GM23248 (cell line): ENCODE measurements at regions not wholly inside any gene's neighbourhood (a gene's known extent, or its start where the extent isn't known, plus 50 kb on each side); places are given as distances from the start of the nearest gene placed in this dataset.

Experiments used
- DNase-seq: peaks from one replicate; pipeline ENCODE4 v3.0.0-alpha.2; 2015
- H2AFZ ChIP-seq: fragments of 200-600 bp; sonication (generic); 2 replicates; pipeline ENCODE4 v1.6.1; 2016; ENCODE audit warnings: antibody characterized with exemption
- H3F3A ChIP-seq: fragments of 200-600 bp; sonication (generic); 2 replicates; pipeline ENCODE4 v1.6.1; 2016; ENCODE audit warnings: mild to moderate bottlenecking, antibody characterized with exemption, mixed run types; ENCODE audit not compliant: insufficient read depth
- H3K27ac ChIP-seq: fragments of 200-600 bp; sonication (generic); 2 replicates; pipeline ENCODE4 v1.5.1; 2016; ENCODE audit warnings: mild to moderate bottlenecking
- H3K27me3 ChIP-seq: fragments of 200-600 bp; sonication (generic); replicated peaks from 2 replicates; pipeline ENCODE4 v1.6.1; 2016; ENCODE audit warnings: mild to moderate bottlenecking; ENCODE audit not compliant: insufficient read depth
- H3K36me3 ChIP-seq: fragments of 200-600 bp; sonication (generic); 2 replicates; pipeline ENCODE4 v1.6.1; 2016; ENCODE audit warnings: low read depth, mild to moderate bottlenecking
- H3K4me1 ChIP-seq: fragments of 200-600 bp; sonication (generic); 2 replicates; pipeline ENCODE4 v1.6.1; 2016; ENCODE audit warnings: mild to moderate bottlenecking; ENCODE audit not compliant: insufficient read depth
- H3K4me2 ChIP-seq: fragments of 200-600 bp; sonication (generic); one replicate; pipeline ENCODE4 v1.6.1; 2016; ENCODE audit warnings: mild to moderate bottlenecking; ENCODE audit not compliant: unreplicated experiment
- H3K4me3 ChIP-seq: fragments of 200-600 bp; sonication (generic); 2 replicates; pipeline ENCODE4 v1.5.1; 2016; ENCODE audit warnings: mild to moderate bottlenecking
- H3K79me2 ChIP-seq: fragments of 200-600 bp; sonication (generic); 2 replicates; pipeline ENCODE4 v1.6.1; 2016; ENCODE audit warnings: mild to moderate bottlenecking; ENCODE audit not compliant: insufficient read depth
- H3K9ac ChIP-seq: fragments of 200-600 bp; sonication (generic); 2 replicates; pipeline ENCODE4 v1.6.1; 2016; ENCODE audit warnings: mild to moderate bottlenecking
- H3K9me2 ChIP-seq: fragments of 200-600 bp; sonication (generic); 2 replicates; pipeline ENCODE4 v1.6.1; 2016; ENCODE audit warnings: mixed run types, mild to moderate bottlenecking, moderate library complexity; ENCODE audit not compliant: insufficient read depth
- H3K9me3 ChIP-seq: fragments of 200-600 bp; sonication (generic); one replicate; pipeline ENCODE4 v1.6.1; 2017; ENCODE audit warnings: low read depth
- H4K20me1 ChIP-seq: fragments of 200-600 bp; sonication (generic); 2 replicates; pipeline ENCODE4 v1.6.0; 2016; ENCODE audit not compliant: insufficient read depth
- EZH2 ChIP-seq: fragments of 200-600 bp; sonication (generic); IDR thresholded peaks from 2 replicates; pipeline ENCODE4 v1.6.1; 2018; ENCODE audit warnings: antibody characterized with exemption, mild to moderate bottlenecking; ENCODE audit not compliant: insufficient read depth, poor library complexity, severe bottlenecking
- EZH2phosphoT487 ChIP-seq: fragments of 200-600 bp; sonication (generic); IDR thresholded peaks from 2 replicates; pipeline ENCODE4 v1.6.1; 2018; ENCODE audit warnings: antibody characterized with exemption, moderate library complexity, mild to moderate bottlenecking, low read depth; ENCODE audit not compliant: insufficient read depth
- WGBS, 2 experiments: methylation state at CpG; one replicate each; pipeline ENCODE4 v1.1.6; 2015 to 2017; ENCODE audit warnings: low lambda C conversion rate in 2 of 2, low coverage in 1 of 2; ENCODE audit errors: missing lambda C conversion rate in 2 of 2; 5-methylcytosine and 5-hydroxymethylcytosine counted together
- in situ Hi-C: fragments of 300-500 bp; cut with MboI; formaldehyde crosslinking; loops from 2 replicates; pipeline ENCODE4 v1.15.0; 2020

DNA sequence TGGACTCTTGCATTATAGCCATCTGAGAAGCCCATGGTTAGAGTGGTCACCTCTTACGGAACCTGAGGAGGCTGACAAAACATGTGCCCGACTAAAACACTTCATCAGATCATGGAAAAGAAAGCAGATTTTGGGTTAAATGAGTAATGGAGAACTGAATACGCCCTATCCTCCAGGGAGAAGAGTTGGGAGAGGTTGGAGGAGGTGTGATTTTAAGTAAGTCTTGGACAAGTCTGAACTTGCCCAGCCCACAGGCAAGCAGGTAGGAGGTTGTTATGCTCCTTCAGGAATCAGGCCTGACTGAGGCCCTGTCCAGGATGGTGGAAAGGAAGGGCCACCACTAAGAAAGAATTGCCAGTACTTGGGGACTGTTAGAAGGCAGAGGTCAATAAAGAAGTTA lies 255.8 kb downstream of the TGFB2 start:
- H3K4me1 ChIP-seq, result no peaks in the 10 kb centered on the region
- no peaks in the 10 kb centered on the region for H3K9me3 ChIP-seq
- H3K27ac ChIP-seq, result no peak overlapping the region
- in situ Hi-C loops, result no loop called here
- no peak for DNase-seq
- no peaks in the 10 kb centered on the region for H3K27me3 ChIP-seq
- peak overlapping the region; percentile 53; the same call in 1 of the 2 replicates for H2AFZ ChIP-seq
- H4K20me1 ChIP-seq, result no peaks in the 10 kb centered on the region
- 75 to 82% methylated on average over 3 of the region's 3 CpGs for WGBS, 2 experiments
- TF ChIP-seq EZH2 (no peak), EZH2phosphoT487 (no peak)
- no peaks in the 10 kb centered on the region for H3K36me3 ChIP-seq
- H3F3A ChIP-seq, result no peaks in the 10 kb centered on the region
- no peak overlapping the region for H3K4me2 ChIP-seq
- no peak overlapping the region for H3K4me3 ChIP-seq
- H3K9ac ChIP-seq, result no peak overlapping the region
- no peaks in the 10 kb centered on the region for H3K79me2 ChIP-seq
- no peaks in the 10 kb centered on the region for H3K9me2 ChIP-seq

DNA sequence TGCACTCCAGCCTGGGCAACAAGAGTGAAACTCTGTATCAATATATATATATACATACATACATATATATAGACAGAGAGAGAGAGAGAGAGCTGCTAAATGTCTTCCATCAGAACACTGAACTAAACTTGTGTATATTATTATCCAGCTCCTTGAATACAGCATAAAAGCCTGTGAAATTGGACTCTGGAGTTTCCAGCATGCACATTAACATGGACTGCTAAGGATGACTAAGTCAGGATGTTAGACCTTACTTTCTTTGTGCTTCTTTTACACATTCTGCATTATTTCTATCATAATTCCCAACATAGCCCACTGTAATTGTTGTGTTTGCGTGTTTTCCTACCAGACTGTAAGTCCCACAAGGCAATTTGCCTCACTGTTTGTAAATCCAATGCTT lies 259.1 kb downstream of the TGFB2 start:
- 72 to 77% methylated on average over 1 of the region's 1 CpG for WGBS, 2 experiments
- H3K4me3 ChIP-seq, result no peak overlapping the region
- no peaks in the 10 kb centered on the region for H3K36me3 ChIP-seq
- H3K27me3 ChIP-seq, result no peaks in the 10 kb centered on the region
- DNase-seq, result no peak
- H3K4me1 ChIP-seq, result no peaks in the 10 kb centered on the region
- H3K9me3 ChIP-seq, result no peaks in the 10 kb centered on the region
- no peak overlapping the region for H3K4me2 ChIP-seq
- H3F3A ChIP-seq, result no peaks in the 10 kb centered on the region
- no peaks in the 10 kb centered on the region for H3K79me2 ChIP-seq
- no peaks in the 10 kb centered on the region for H4K20me1 ChIP-seq
- TF ChIP-seq EZH2, result no peak
- no peak for TF ChIP-seq EZH2phosphoT487
- H3K9ac ChIP-seq, result no peak overlapping the region
- no peak overlapping the region for H3K27ac ChIP-seq
- no peak overlapping the region for H2AFZ ChIP-seq
- in situ Hi-C loops, result no loop called here
- H3K9me2 ChIP-seq, result no peaks in the 10 kb centered on the region

DNA sequence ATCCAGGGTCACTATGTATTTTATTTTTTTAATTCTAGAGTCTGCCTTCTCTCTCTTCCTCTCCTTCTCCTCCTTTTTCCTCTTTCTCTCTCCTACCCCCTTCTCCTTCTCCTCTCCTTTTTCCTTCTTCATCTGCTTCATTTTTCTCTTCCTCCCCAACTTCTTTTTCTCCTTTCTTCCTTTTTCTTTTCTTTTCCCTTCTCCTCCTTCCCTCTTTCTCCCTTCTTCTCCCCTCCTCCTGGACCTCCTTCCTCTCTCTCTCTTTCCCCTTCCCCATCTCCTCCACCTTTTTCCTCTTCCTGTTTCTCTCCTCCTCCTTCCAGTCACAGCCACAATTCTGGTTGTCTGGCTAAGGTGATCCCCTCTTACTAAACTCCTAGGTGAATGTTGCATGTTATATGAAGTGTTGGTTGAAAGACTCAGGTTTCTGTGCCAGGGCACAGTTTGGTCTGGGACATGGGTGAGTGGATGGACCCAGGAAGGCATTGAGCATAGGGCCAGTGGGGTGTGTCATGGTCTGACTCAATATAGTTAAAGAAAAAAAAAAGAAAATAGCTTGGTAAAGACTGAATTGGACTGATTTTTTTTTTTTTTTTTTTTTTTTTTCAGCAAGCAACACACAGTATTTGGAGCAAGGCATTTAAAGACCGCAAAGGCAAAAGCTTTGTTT lies 266.9 kb downstream of the TGFB2 start:
- Histone ChIP-seq H3K9ac (no peak overlapping the region), H3K9me3 (no peaks in the 10 kb centered on the region), H2AFZ (no peak overlapping the region), H3K4me3 (no peak overlapping the region), H3K79me2 (no peaks in the 10 kb centered on the region), H3K27ac (no peak overlapping the region), H3K4me2 (no peak overlapping the region), H3K27me3 (no peaks in the 10 kb centered on the region), H3K36me3 (no peaks in the 10 kb centered on the region), H3K9me2 (no peaks in the 10 kb centered on the region), H3K4me1 (no peaks in the 10 kb centered on the region), H3F3A (no peaks in the 10 kb centered on the region), H4K20me1 (no peaks in the 10 kb centered on the region)
- in situ Hi-C loops, result no loop called here
- 67 to 89% methylated on average over 1 of the region's 1 CpG for WGBS, 2 experiments
- DNase-seq, result no peak
- no peak for TF ChIP-seq EZH2phosphoT487
- TF ChIP-seq EZH2, result no peak

DNA sequence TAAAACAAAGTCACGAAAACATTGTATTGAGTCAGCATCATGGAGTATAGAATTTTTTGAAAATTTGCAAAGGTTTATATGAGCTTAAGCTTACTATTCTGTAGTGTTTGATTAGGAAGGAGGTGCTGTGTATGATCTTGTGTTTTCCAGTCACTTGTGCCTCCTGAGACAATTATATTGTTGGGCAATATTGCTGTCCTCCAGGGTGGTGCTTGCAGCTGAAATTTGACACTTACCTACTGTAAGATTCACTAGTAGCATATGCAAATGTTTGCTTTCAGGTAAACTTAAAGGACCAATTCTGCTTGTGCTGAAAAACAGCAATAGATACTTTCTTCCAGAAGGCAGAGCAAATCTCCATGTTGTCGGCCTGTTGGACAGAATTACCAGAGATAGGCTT lies 268.0 kb downstream of the TGFB2 start:
- WGBS, 2 experiments, result 63 to 69% methylated on average over 2 of the region's 2 CpGs
- Histone ChIP-seq H3K4me2 (no peak overlapping the region), H3K4me1 (no peaks in the 10 kb centered on the region), H3K36me3 (no peaks in the 10 kb centered on the region), H2AFZ (no peak overlapping the region), H3K27ac (no peak overlapping the region), H3K9ac (no peak overlapping the region), H4K20me1 (no peaks in the 10 kb centered on the region), H3K4me3 (no peak overlapping the region), H3K9me2 (no peaks in the 10 kb centered on the region), H3K79me2 (no peaks in the 10 kb centered on the region), H3K9me3 (no peaks in the 10 kb centered on the region), H3K27me3 (no peaks in the 10 kb centered on the region), H3F3A (no peaks in the 10 kb centered on the region)
- no peak for TF ChIP-seq EZH2phosphoT487
- in situ Hi-C loops, result no loop called here
- no peak for DNase-seq

DNA sequence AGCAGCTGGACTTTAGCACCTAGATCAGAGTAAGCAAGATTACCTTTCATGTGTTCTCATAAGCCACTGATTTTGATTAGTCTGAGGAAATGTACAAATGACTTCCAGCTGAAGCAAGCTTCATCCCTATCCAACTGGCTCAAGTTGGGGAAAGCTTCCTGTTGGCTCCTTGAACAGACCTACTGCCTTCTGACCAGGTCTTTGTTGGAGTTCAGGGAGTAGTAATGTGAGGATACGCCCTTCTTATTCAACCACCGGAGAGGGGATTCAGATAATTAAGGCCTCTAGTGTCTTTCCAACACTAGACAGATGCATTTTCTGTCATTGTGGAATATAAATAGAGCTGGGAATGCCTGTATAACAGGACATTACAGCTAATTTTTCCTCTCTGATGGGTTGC lies 268.9 kb downstream of the TGFB2 start:
- TF ChIP-seq EZH2, result no peak
- TF ChIP-seq EZH2phosphoT487, result no peak
- H4K20me1 ChIP-seq, result no peaks in the 10 kb centered on the region
- no peaks in the 10 kb centered on the region for H3K9me2 ChIP-seq
- no peaks in the 10 kb centered on the region for H3K9me3 ChIP-seq
- no peak overlapping the region for H2AFZ ChIP-seq
- no peaks in the 10 kb centered on the region for H3K36me3 ChIP-seq
- 49 to 72% methylated on average over 2 of the region's 2 CpGs for WGBS, 2 experiments
- H3K79me2 ChIP-seq, result no peaks in the 10 kb centered on the region
- H3K27ac ChIP-seq, result no peak overlapping the region
- H3K4me3 ChIP-seq, result no peak overlapping the region
- in situ Hi-C loops, result no loop called here
- no peak for DNase-seq
- H3K4me1 ChIP-seq, result no peaks in the 10 kb centered on the region
- no peaks in the 10 kb centered on the region for H3F3A ChIP-seq
- no peak overlapping the region for H3K9ac ChIP-seq
- H3K4me2 ChIP-seq, result no peak overlapping the region
- H3K27me3 ChIP-seq, result no peaks in the 10 kb centered on the region
